ENCODE measurements at regions not wholly inside any gene's neighbourhood (a gene's known extent, or its start where the extent isn't known, plus 50 kb on each side); places are given as distances from the start of the nearest gene placed in this dataset.
"Not testable (repeated sequence)": the region's sequence is repeated elsewhere in the genome, so short reads cannot be mapped to it uniquely, and the experiment has no call there.

DNA sequence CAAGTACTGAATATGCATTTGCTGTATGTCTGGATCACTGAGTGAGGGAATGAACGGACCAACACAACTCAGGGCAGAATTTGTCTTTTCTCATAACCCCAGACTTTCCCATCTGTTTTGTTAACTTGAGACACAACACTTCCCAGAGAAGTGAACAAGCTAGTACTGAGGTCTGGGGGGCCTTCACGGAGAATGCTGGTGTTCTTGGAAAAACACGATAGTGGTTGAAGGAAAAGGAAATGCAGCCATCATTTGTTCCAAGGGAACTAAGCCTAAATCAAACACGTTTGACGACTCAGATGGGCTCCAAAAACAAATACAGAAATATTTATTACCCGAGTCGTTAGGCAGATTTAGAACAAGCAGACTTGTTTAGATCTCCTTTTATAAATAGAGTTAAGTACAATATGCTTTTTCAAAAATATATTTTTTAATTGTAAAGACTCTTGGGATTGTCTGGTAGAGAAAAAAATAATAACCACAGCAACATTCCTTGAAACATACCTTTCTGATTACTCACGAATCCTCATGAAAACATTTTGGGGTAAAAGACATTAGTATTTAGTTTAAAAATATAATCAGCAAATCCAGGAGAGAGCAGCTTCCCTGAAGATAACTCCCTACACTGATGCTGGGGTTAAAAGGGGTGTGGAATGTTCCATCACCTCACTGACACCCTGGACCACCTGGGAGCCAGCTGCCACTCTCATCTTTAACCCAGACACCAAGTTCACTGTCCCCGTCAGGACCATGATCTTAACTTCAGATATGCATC is 427.7 kb upstream of the RUNX1 start:
- H3K9me3 Mint-ChIP-seq, result peaks cover 11% of the 10 kb centered on the region
- peaks cover 3% of the 10 kb centered on the region for H3K27me3 Mint-ChIP-seq
- peak overlapping the region; percentile 65 for H3K27ac Mint-ChIP-seq
- H3K4me1 Mint-ChIP-seq (ENCODE audit: low read depth), result peaks cover 37% of the 10 kb centered on the region
- no peaks in the 10 kb centered on the region for H3K36me3 Mint-ChIP-seq (ENCODE audit: low read depth)
- no peak overlapping the region for H3K4me3 Mint-ChIP-seq

DNA sequence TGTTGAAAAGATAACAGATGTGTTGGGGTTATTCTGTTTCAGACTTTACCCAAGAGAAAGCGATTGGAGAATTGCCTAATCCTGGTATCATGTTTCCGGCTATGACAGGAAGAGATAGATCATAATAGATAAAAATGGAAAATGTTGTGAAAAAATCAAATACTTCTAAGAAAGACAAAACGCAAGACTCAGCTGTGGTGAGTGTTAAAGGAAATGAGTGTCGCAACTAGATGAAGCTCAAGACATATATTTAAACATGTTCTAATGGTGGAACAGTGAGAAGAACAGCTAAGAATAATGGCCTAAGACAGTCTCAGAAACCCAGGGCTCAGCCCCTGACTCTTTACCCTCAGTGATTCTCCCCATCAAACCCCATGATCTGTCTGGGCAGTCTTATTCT is 426.7 kb upstream of the RUNX1 start:
- Mint-ChIP-seq H3K36me3 (ENCODE audit: low read depth) (no peaks in the 10 kb centered on the region), H3K27me3 (peaks cover 3% of the 10 kb centered on the region), H3K27ac (peak overlapping the region; percentile 65), H3K4me3 (peak overlapping the region; percentile 12), H3K9me3 (peaks cover 11% of the 10 kb centered on the region), H3K4me1 (ENCODE audit: low read depth) (peaks cover 37% of the 10 kb centered on the region)

DNA sequence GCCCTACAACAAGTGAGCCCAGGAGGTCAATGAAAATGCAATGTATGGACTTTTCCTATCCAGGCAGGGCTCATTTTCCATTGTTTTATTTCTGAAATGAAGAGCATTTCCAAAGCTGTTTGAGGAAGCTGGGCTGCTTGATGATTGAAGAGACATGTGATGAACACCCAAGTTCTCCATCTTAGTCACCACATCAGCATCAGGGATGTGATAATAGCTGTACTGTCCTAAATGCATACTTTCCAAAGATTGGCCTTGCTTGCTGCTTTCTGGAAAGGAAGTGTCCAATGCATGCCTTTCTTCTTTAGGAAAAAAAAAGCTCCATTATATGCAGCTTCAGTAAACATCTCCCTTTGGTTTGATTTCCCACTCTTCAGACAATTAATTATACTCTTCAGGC is 425.9 kb upstream of the RUNX1 start:
- H3K27me3 Mint-ChIP-seq, result peaks cover 3% of the 10 kb centered on the region
- no peaks in the 10 kb centered on the region for H3K36me3 Mint-ChIP-seq (ENCODE audit: low read depth)
- H3K4me1 Mint-ChIP-seq (ENCODE audit: low read depth), result peaks cover 37% of the 10 kb centered on the region
- H3K4me3 Mint-ChIP-seq, result no peak overlapping the region
- no peak overlapping the region for H3K27ac Mint-ChIP-seq
- H3K9me3 Mint-ChIP-seq, result peaks cover 10% of the 10 kb centered on the region

DNA sequence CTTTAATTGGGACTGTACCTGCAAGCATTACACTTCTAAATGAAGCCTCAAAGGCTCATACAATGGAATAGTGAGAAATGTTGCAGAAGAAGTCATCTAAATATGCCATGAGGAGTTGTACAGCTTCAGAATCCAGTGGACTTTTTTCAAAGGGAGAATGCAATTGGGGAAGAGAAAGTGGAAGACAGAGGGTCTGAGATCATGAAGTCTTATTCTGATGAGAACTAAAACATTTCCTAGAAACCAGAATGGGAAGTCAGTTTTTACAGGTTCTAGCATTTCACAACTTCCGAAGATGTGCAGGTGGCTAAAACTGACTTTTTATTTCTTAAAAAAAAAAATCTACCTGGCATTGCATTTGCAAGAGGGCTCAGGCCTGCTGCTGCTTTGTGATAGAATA is 424.4 kb upstream of the RUNX1 start:
- Mint-ChIP-seq H3K27ac (no peak overlapping the region), H3K4me1 (ENCODE audit: low read depth) (peaks cover 37% of the 10 kb centered on the region), H3K36me3 (ENCODE audit: low read depth) (no peaks in the 10 kb centered on the region), H3K9me3 (no peaks in the 10 kb centered on the region), H3K27me3 (peaks cover 3% of the 10 kb centered on the region), H3K4me3 (no peak overlapping the region)

DNA sequence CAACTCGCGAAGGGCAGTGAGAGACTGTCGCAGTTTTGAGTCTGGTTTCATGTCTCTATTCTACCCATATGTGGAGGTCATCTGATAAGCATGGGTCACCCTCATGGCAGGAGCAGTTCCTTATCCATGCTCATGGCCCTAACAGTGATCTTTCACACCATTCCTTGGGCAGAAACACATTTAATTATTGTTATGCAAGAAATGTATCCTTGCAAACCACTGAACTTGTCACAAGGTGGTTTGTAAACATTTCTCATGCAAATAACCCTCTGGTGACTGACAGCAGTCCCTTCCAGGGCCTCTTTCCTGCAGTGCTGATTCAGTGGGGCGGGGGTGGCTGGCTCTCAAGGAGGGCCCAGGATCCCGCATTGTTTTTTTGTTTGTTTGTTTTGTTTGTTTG is 421.4 kb upstream of the RUNX1 start:
- Mint-ChIP-seq H3K4me3 (no peak overlapping the region), H3K36me3 (ENCODE audit: low read depth) (no peaks in the 10 kb centered on the region), H3K4me1 (ENCODE audit: low read depth) (peaks cover 13% of the 10 kb centered on the region), H3K27ac (no peak overlapping the region), H3K27me3 (no peaks in the 10 kb centered on the region), H3K9me3 (peaks cover 9% of the 10 kb centered on the region)

DNA sequence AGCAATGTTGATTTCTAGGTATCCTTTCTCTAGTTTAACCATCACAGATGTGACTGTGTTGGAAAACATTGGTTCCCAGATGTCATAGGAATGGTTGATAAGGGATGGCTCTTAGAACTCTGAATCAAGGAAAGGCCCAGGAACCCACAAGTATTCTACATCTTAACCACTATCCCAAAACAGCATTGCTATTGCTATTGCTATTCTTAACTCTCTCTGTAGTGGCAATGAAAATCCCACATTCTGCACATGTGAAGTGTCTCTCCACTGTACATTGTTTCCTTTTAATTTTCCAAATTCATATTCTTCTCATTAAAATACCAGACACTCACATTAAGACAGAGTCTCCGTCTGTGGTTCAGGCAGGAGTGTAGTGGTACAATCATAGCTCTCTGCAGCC is 420.4 kb upstream of the RUNX1 start:
- Mint-ChIP-seq H3K4me1 (ENCODE audit: low read depth) (peaks cover 2% of the 10 kb centered on the region), H3K27me3 (no peaks in the 10 kb centered on the region), H3K4me3 (no peak overlapping the region), H3K27ac (no peak overlapping the region), H3K9me3 (peaks cover 9% of the 10 kb centered on the region), H3K36me3 (ENCODE audit: low read depth) (no peaks in the 10 kb centered on the region)

DNA sequence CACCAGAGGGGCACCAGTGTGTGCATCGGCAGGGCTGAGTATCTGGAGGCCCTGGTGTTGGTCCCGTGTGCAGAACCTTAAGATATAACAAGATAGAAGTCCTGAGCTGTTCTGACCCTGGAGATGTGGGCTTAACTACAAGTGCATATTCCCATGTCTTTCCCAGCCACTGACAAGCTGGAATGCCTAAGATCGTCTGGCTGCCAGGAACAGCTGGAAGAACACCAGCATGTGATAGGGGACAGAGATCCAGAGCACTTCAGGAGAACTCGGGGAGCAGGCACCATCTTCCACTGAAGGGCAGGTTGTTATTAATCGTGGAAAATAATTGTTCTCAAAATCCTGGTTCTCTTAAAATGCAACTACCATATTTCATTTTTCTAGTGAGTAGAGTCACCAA is 419.9 kb upstream of the RUNX1 start:
- H3K27ac Mint-ChIP-seq, result no peak overlapping the region
- H3K36me3 Mint-ChIP-seq (ENCODE audit: low read depth), result no peaks in the 10 kb centered on the region
- no peaks in the 10 kb centered on the region for H3K27me3 Mint-ChIP-seq
- no peaks in the 10 kb centered on the region for H3K4me1 Mint-ChIP-seq (ENCODE audit: low read depth)
- peaks cover 9% of the 10 kb centered on the region for H3K9me3 Mint-ChIP-seq
- no peak overlapping the region for H3K4me3 Mint-ChIP-seq

DNA sequence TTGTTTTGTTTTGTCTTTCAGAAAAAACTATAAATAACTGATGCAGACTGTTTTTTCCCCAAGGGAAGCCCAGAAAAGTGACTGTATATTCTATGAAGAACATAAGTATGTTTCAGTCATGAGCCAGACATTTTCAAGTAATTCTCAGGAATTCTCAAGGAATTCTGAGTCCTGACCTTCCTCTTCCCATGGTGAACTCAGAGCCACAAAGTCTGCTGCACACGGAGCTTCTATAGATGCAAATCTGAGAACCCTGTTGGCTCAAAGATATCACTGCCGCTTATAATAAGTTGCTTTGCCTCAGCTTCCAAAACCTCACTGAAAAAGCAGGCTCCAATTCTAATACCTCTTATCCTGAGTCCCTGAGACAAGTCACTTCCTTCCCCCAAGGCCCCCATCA is 418.5 kb upstream of the RUNX1 start:
- Mint-ChIP-seq H3K4me3 (no peak overlapping the region), H3K4me1 (ENCODE audit: low read depth) (no peaks in the 10 kb centered on the region), H3K36me3 (ENCODE audit: low read depth) (no peaks in the 10 kb centered on the region), H3K27me3 (no peaks in the 10 kb centered on the region), H3K27ac (no peak overlapping the region), H3K9me3 (peaks cover 13% of the 10 kb centered on the region)

DNA sequence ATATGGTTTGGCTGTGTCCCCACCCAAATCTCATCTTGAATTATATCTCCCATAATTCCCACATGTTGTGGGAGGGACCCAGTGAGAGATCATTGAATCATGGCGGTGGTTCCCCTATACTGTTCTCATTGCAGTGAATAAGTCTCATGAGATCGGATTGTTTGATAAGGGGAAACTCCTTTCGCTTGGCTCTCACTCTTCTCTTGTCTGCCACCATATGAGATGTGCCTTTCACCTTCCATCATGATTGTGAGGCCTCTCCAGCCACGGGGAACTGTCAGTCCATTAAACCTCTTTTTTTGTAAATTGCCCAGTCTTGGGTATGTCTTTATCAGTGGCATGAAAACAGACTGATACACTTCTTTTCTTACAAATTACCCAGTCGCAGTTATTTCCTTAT is 417.6 kb upstream of the RUNX1 start:
- H3K4me1 Mint-ChIP-seq (ENCODE audit: low read depth); H3K27me3 Mint-ChIP-seq; H3K27ac Mint-ChIP-seq; H3K36me3 Mint-ChIP-seq (ENCODE audit: low read depth); H3K4me3 Mint-ChIP-seq: not testable (repeated sequence)
- H3K9me3 Mint-ChIP-seq, result peaks cover 13% of the 10 kb centered on the region

DNA sequence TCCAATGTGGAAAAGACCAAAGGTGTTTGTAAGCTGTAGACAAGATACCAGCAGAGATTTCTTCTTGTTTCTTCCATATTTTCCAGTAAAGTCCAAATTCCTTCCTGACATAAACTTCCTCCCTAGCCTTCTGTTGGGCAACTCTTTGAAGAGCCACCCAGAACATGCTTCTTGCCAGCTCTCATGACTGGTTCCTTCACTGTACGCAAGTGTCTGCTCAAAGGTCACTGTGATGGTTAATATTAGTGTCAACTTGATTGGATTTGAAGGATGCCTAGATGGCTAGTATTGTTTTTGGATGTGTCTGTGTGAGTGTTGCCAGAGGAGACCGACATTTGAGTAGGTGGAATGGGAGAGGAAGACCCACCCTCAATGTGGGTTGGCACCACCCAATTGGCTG is 416.6 kb upstream of the RUNX1 start:
- H3K4me3 Mint-ChIP-seq, result no peak overlapping the region
- no peak overlapping the region for H3K27ac Mint-ChIP-seq
- H3K27me3 Mint-ChIP-seq, result no peaks in the 10 kb centered on the region
- no peaks in the 10 kb centered on the region for H3K4me1 Mint-ChIP-seq (ENCODE audit: low read depth)
- H3K36me3 Mint-ChIP-seq (ENCODE audit: low read depth), result no peaks in the 10 kb centered on the region
- peaks cover 13% of the 10 kb centered on the region for H3K9me3 Mint-ChIP-seq

DNA sequence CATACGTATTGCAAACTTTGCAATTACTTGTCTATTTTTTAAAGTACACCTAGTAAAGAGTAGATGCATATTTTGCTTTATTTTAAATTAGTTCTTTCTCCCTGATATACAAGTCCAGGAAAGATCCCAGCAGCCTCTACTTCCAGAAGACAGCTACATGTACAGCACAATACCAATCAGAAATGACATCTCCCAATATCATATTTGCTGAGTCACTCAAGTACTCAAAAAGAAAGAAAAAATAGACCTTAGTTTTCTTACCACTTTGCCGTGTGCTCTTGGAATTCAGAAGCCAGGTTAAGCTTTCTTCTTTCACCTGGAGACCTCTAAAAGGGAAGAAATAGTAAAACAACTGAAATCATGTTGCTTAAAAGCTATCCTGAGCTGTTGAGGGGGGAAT is 412.6 kb upstream of the RUNX1 start:
- Mint-ChIP-seq H3K27me3 (no peaks in the 10 kb centered on the region), H3K4me3 (no peak overlapping the region), H3K36me3 (ENCODE audit: low read depth) (no peaks in the 10 kb centered on the region), H3K27ac (no peak overlapping the region), H3K4me1 (ENCODE audit: low read depth) (no peaks in the 10 kb centered on the region), H3K9me3 (peaks cover 11% of the 10 kb centered on the region)

DNA sequence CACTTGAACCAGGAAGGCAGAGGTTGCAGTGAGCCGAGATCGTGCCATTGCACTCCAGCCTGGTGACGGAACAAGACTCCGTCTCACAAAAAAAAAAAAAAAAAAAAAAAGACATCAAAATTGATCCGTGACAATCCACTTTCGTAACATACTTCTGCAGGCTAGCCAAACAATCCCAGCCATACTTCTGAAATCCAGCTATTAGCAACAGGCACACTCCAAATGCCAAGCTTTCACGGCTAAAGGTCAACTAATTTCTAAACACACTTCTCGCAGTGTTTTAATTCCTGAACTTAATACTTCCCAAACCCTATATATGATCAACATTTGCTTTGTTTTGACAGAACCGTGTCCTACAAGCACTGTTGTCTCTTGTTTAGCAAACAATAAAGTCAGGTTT is 411.3 kb upstream of the RUNX1 start:
- H3K4me3 Mint-ChIP-seq, result no peak overlapping the region
- no peaks in the 10 kb centered on the region for H3K36me3 Mint-ChIP-seq (ENCODE audit: low read depth)
- H3K9me3 Mint-ChIP-seq, result peaks cover 4% of the 10 kb centered on the region
- no peak overlapping the region for H3K27ac Mint-ChIP-seq
- H3K27me3 Mint-ChIP-seq, result no peaks in the 10 kb centered on the region
- H3K4me1 Mint-ChIP-seq (ENCODE audit: low read depth), result no peaks in the 10 kb centered on the region

DNA sequence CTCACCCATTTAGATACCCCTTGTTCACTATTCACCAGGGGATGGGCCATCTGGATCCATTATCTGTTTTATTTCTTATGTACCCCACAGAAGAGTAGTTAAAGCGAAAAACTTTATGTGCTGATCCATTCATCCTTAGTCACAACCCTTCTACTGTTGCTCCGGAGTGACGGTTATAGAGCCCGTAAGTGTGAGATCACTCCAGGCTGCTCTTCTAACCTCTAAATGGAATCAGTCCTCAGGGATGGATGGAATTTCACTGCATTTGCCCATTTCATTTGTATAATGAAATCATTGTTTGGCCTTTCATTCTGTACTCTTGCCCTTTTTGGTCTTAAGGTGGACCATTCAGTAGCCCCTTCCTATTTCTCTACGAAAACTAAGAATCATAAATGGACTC is 409.3 kb upstream of the RUNX1 start:
- H3K4me1 Mint-ChIP-seq (ENCODE audit: low read depth), result no peaks in the 10 kb centered on the region
- H3K9me3 Mint-ChIP-seq, result no peaks in the 10 kb centered on the region
- no peaks in the 10 kb centered on the region for H3K36me3 Mint-ChIP-seq (ENCODE audit: low read depth)
- no peak overlapping the region for H3K27ac Mint-ChIP-seq
- H3K27me3 Mint-ChIP-seq, result no peaks in the 10 kb centered on the region
- no peak overlapping the region for H3K4me3 Mint-ChIP-seq

DNA sequence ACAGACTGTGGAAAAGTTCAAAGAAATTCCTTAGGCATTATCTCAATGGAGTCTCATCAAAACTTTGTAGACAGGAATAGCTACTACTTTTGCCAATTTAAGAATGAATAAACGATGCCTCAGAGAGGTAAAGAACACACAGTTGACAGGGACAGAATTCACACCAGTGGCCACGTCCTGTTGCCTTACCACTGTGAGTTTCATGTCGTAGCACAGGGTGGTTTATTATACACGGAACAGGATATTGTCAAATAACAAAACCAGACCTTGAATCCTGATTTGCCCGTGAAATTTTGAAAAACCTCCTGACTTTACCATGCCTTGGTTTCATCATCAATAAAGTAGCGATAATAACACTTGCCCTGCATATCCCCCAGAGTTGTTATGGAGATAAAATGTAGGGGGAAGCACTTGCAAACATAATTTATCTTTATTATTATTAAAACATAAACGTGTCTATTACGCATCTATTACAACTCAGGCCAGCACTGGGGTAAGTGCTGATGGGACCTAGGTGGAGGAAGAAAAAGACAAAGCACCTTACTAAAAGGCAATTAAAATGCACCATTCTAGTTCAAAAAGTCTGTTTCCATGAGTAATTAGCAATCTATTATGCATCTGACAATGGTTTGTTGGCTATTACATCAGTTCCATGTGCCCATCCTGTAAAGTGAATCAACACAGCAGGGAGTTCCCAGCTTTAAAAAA is 408.1 kb upstream of the RUNX1 start:
- Mint-ChIP-seq H3K27ac (no peak overlapping the region), H3K4me3 (no peak overlapping the region), H3K27me3 (no peaks in the 10 kb centered on the region), H3K4me1 (ENCODE audit: low read depth) (no peaks in the 10 kb centered on the region), H3K9me3 (peaks cover under 1% of the 10 kb centered on the region), H3K36me3 (ENCODE audit: low read depth) (no peaks in the 10 kb centered on the region)

DNA sequence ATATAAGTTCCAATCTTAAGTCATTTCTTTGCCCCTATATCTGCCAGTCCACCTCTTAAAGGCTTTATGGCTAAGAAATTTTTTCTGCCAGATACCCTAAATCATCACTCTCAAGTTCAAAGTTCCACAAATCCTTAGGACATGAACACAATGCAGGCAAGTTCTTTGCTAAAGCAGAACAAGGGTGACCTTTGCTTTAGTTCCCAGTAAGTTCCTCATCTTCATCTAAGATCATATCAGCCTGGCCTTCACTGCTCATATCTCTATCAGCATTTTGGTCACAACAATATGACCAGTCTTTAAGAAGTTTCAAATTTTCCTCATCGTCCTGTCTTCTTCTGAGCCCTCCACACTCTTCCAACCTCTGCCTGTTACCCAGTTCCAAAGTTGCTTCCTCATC is 402.2 kb upstream of the RUNX1 start:
- Mint-ChIP-seq H3K27ac (no peak overlapping the region), H3K4me1 (ENCODE audit: low read depth) (no peaks in the 10 kb centered on the region), H3K27me3 (no peaks in the 10 kb centered on the region), H3K36me3 (ENCODE audit: low read depth) (peaks cover 6% of the 10 kb centered on the region), H3K9me3 (peaks cover 13% of the 10 kb centered on the region), H3K4me3 (no peak overlapping the region)

DNA sequence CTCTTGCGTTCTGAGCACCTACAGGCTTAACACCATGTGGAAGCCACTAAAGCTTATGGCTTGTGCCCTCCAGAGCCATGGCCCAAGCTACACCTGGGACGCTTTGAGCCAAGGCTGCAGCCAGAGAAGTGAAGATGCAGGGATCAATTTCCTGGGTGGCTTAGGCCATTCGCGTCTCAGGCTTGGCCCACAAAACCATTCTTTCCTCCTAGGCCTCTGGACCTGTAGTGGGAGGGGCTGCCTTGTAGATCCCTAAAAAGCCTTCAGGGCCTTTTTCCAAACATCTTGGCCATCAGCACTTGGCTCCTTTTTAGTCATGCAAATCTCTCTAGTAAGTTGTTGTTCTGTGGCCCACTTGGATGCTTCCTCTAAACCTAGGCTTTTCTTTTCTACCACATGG is 401.7 kb upstream of the RUNX1 start:
- H3K27ac Mint-ChIP-seq, result no peak overlapping the region
- no peak overlapping the region for H3K4me3 Mint-ChIP-seq
- peaks cover 6% of the 10 kb centered on the region for H3K36me3 Mint-ChIP-seq (ENCODE audit: low read depth)
- no peaks in the 10 kb centered on the region for H3K27me3 Mint-ChIP-seq
- H3K4me1 Mint-ChIP-seq (ENCODE audit: low read depth), result no peaks in the 10 kb centered on the region
- H3K9me3 Mint-ChIP-seq, result peaks cover 13% of the 10 kb centered on the region
